DMS114 treated with DMSO at 0.1 percent for 48 hours (cell line): ENCODE measurements at regions not wholly inside any gene's neighbourhood (a gene's known extent, or its start where the extent isn't known, plus 50 kb on each side); places are given as distances from the start of the nearest gene placed in this dataset.

Experiments used
- DNase-seq: peaks from one replicate; lab custom pipeline; 2025; ENCODE audit not compliant: unreplicated experiment; lab: John Stamatoyannopoulos, UW

- DNase-seq = no peak
Observed at GRCh38 chr14:87879389-87879788, 113.6 kb downstream of the GALC start.

GRCh38 chr14:87878959-87879358, 114.0 kb downstream of the GALC start:
- DNase-seq = no peak

- DNase-seq = no peak
Observed at GRCh38 chr14:87877877-87878276, 115.1 kb downstream of the GALC start.

- DNase-seq = no peak
Observed at GRCh38 chr14:87874676-87875075, 118.3 kb downstream of the GALC start.

- DNase-seq = no peak
Observed at GRCh38 chr14:87873741-87874140, 119.2 kb downstream of the GALC start.

- DNase-seq = no peak
Observed at GRCh38 chr14:87869619-87870583, 123.1 kb downstream of the GALC start.

GRCh38 chr14:87868920-87869319, 124.1 kb downstream of the GALC start:
- DNase-seq = no peak

- no peak for DNase-seq
Observed at GRCh38 chr14:87866116-87866515, 126.9 kb downstream of the GALC start.

GRCh38 chr14:87864356-87865270, 128.4 kb downstream of the GALC start:
- DNase-seq = no peak

GRCh38 chr14:87863047-87863446, 129.9 kb downstream of the GALC start:
- DNase-seq = no peak

GRCh38 chr14:87852107-87852506, 140.9 kb downstream of the GALC start:
- DNase-seq = no peak

- no peak for DNase-seq
Observed at GRCh38 chr14:87851190-87851589, 141.8 kb downstream of the GALC start.

GRCh38 chr14:87847216-87847755, 145.7 kb downstream of the GALC start:
- DNase-seq = no peak

GRCh38 chr14:87840906-87841305, 152.1 kb downstream of the GALC start:
- DNase-seq = no peak

GRCh38 chr14:87838931-87839330, 154.1 kb downstream of the GALC start:
- DNase-seq = no peak

GRCh38 chr14:87837296-87837695, 155.7 kb downstream of the GALC start:
- DNase-seq = no peak

- DNase-seq = no peak
Observed at GRCh38 chr14:87834594-87834993, 158.4 kb downstream of the GALC start.

- DNase-seq = no peak
Observed at GRCh38 chr14:87833026-87833425, 160.0 kb downstream of the GALC start.

GRCh38 chr14:87830443-87831096, 162.4 kb downstream of the GALC start:
- DNase-seq = no peak

GRCh38 chr14:87829543-87829942, 163.4 kb downstream of the GALC start:
- no peak for DNase-seq

GRCh38 chr14:87824266-87824665, 168.7 kb downstream of the GALC start:
- DNase-seq = no peak
